ENCODE measurements at regions not wholly inside any gene's neighbourhood (a gene's known extent, or its start where the extent isn't known, plus 50 kb on each side); places are given as distances from the start of the nearest gene placed in this dataset.

- TF ChIP-seq CTCF (IDR thresholded peaks at IDR 0.05) (no peak), POLR2A (IDR thresholded peaks at IDR 0.05; ENCODE audit: low read depth) (no peak), EP300 (IDR thresholded peaks at IDR 0.05) (no peak), POLR2AphosphoS5 (IDR thresholded peaks at IDR 0.05) (no peak)
Measured at GRCh38 chr5:42943931-42944631, 96.0 kb downstream of the ANXA2R start.
